ENCODE measurements at regions not wholly inside any gene's neighbourhood (a gene's known extent, or its start where the extent isn't known, plus 50 kb on each side); places are given as distances from the start of the nearest gene placed in this dataset.

DNA sequence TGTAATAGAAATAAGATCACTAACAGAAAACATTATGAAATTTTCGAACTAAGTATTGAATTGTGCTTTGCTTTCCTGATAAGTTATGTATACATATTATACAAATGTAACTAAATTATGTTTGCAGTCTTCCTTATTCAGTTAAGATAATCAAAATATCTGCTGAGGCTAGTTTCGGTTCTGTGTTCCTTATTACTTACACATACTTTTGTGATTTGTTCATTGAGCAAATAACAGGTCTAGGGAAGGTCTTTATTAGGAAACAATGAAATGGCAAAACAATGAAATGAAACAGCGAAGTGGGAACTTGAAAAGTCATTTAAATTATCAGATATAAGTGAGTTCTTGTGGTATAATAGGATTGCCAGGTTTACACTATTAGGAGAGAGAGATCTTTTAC is 352.4 kb downstream of the GRIA2 start:
- TF ChIP-seq, protein P1, sequence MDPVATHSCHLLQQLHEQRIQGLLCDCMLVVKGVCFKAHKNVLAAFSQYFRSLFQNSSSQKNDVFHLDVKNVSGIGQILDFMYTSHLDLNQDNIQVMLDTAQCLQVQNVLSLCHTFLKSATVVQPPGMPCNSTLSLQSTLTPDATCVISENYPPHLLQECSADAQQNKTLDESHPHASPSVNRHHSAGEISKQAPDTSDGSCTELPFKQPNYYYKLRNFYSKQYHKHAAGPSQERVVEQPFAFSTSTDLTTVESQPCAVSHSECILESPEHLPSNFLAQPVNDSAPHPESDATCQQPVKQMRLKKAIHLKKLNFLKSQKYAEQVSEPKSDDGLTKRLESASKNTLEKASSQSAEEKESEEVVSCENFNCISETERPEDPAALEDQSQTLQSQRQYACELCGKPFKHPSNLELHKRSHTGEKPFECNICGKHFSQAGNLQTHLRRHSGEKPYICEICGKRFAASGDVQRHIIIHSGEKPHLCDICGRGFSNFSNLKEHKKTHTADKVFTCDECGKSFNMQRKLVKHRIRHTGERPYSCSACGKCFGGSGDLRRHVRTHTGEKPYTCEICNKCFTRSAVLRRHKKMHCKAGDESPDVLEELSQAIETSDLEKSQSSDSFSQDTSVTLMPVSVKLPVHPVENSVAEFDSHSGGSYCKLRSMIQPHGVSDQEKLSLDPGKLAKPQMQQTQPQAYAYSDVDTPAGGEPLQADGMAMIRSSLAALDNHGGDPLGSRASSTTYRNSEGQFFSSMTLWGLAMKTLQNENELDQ (tag by site-specific recombination; IDR thresholded peaks at IDR 0.05; ENCODE audit: low read depth), result no peak
- TF ChIP-seq ZNF280C (tag by site-specific recombination; IDR thresholded peaks at IDR 0.05) (no peak), ZNF311 (tag by site-specific recombination; IDR thresholded peaks at IDR 0.05; ENCODE audit: borderline replicate concordance) (no peak), CTCF (tag by site-specific recombination; IDR thresholded peaks at IDR 0.05) (no peak), ZBTB20 (tag by site-specific recombination; IDR thresholded peaks at IDR 0.05) (no peak), ZNF266 (tag by site-specific recombination; IDR thresholded peaks at IDR 0.05; ENCODE audit: low read depth) (no peak), ZNF670 (tag by site-specific recombination; IDR thresholded peaks at IDR 0.05; ENCODE audit: low read depth) (no peak), YY1 (tag by site-specific recombination; IDR thresholded peaks at IDR 0.05) (no peak), ZNF292 (tag by site-specific recombination; IDR thresholded peaks at IDR 0.05; ENCODE audit: borderline replicate concordance, low read depth) (no peak), ZNF776 (tag by site-specific recombination; IDR thresholded peaks at IDR 0.05; ENCODE audit: borderline replicate concordance) (no peak), ZNF274 (IDR thresholded peaks at IDR 0.05; ENCODE audit: low read length) (no peak), ZNF274 (tag by site-specific recombination; IDR thresholded peaks at IDR 0.05; ENCODE audit: borderline replicate concordance) (no peak), ZNF133 (tag by site-specific recombination; IDR thresholded peaks at IDR 0.05) (no peak)
- TF ChIP-seq, protein P2, sequence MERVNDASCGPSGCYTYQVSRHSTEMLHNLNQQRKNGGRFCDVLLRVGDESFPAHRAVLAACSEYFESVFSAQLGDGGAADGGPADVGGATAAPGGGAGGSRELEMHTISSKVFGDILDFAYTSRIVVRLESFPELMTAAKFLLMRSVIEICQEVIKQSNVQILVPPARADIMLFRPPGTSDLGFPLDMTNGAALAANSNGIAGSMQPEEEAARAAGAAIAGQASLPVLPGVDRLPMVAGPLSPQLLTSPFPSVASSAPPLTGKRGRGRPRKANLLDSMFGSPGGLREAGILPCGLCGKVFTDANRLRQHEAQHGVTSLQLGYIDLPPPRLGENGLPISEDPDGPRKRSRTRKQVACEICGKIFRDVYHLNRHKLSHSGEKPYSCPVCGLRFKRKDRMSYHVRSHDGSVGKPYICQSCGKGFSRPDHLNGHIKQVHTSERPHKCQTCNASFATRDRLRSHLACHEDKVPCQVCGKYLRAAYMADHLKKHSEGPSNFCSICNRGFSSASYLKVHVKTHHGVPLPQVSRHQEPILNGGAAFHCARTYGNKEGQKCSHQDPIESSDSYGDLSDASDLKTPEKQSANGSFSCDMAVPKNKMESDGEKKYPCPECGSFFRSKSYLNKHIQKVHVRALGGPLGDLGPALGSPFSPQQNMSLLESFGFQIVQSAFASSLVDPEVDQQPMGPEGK (tag by site-specific recombination; IDR thresholded peaks at IDR 0.05), result no peak
- TF ChIP-seq, protein P3, sequence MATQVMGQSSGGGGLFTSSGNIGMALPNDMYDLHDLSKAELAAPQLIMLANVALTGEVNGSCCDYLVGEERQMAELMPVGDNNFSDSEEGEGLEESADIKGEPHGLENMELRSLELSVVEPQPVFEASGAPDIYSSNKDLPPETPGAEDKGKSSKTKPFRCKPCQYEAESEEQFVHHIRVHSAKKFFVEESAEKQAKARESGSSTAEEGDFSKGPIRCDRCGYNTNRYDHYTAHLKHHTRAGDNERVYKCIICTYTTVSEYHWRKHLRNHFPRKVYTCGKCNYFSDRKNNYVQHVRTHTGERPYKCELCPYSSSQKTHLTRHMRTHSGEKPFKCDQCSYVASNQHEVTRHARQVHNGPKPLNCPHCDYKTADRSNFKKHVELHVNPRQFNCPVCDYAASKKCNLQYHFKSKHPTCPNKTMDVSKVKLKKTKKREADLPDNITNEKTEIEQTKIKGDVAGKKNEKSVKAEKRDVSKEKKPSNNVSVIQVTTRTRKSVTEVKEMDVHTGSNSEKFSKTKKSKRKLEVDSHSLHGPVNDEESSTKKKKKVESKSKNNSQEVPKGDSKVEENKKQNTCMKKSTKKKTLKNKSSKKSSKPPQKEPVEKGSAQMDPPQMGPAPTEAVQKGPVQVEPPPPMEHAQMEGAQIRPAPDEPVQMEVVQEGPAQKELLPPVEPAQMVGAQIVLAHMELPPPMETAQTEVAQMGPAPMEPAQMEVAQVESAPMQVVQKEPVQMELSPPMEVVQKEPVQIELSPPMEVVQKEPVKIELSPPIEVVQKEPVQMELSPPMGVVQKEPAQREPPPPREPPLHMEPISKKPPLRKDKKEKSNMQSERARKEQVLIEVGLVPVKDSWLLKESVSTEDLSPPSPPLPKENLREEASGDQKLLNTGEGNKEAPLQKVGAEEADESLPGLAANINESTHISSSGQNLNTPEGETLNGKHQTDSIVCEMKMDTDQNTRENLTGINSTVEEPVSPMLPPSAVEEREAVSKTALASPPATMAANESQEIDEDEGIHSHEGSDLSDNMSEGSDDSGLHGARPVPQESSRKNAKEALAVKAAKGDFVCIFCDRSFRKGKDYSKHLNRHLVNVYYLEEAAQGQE (tag by site-specific recombination; IDR thresholded peaks at IDR 0.05), result no peak
